ENCODE measurements at regions not wholly inside any gene's neighbourhood (a gene's known extent, or its start where the extent isn't known, plus 50 kb on each side); places are given as distances from the start of the nearest gene placed in this dataset.

- TF ChIP-seq POLR2AphosphoS5 (IDR thresholded peaks at IDR 0.05; ENCODE audit: borderline replicate concordance, low read depth, low read length) (no peak), EZH2 (IDR thresholded peaks at IDR 0.05) (no peak)
Observed at GRCh38 chr13:54489359-54489758, 1460.7 kb downstream of the OLFM4 start.
